Muscle layer of colon (tissue), 2 donors: ENCODE measurements at regions not wholly inside any gene's neighbourhood (a gene's known extent, or its start where the extent isn't known, plus 50 kb on each side); places are given as distances from the start of the nearest gene placed in this dataset.
"Not testable (repeated sequence)": the region's sequence is repeated elsewhere in the genome, so short reads cannot be mapped to it uniquely, and the experiment has no call there.

Source experiments
- H3K27ac ChIP-seq: one replicate; pipeline ENCODE4 v1.7.0; 2013; ENCODE audit warnings: low read depth, mild to moderate bottlenecking, low read length, moderate library complexity
- H3K27me3 ChIP-seq, 2 donors: one replicate each; pipeline ENCODE4 v1.7.0; 2013; ENCODE audit warnings: low read length in 2 of 2, mild to moderate bottlenecking in 2 of 2; ENCODE audit not compliant: insufficient read depth in 2 of 2, control insufficient read depth in 1 of 2
- H3K36me3 ChIP-seq: one replicate; pipeline ENCODE4 v1.7.0; 2013; ENCODE audit warnings: mild to moderate bottlenecking, low read length; ENCODE audit not compliant: insufficient read depth
- H3K4me1 ChIP-seq: one replicate; pipeline ENCODE4 v1.7.0; 2013; ENCODE audit warnings: mild to moderate bottlenecking, low read length; ENCODE audit not compliant: insufficient read depth
- H3K4me3 ChIP-seq, 2 donors: one replicate each; pipeline ENCODE4 v1.7.0; 2013; ENCODE audit warnings: low read length in 2 of 2, low read depth in 1 of 2, mild to moderate bottlenecking in 1 of 2, moderate library complexity in 1 of 2
- H3K9ac ChIP-seq: one replicate; pipeline ENCODE4 v1.7.0; 2013; ENCODE audit warnings: low read length
- H3K9me3 ChIP-seq: one replicate; pipeline ENCODE4 v1.7.0; 2013; ENCODE audit warnings: mild to moderate bottlenecking, low read length
- donor health status: abdominal sarcoma.
- donor health status: Adenocarcinoma of cecum.

DNA sequence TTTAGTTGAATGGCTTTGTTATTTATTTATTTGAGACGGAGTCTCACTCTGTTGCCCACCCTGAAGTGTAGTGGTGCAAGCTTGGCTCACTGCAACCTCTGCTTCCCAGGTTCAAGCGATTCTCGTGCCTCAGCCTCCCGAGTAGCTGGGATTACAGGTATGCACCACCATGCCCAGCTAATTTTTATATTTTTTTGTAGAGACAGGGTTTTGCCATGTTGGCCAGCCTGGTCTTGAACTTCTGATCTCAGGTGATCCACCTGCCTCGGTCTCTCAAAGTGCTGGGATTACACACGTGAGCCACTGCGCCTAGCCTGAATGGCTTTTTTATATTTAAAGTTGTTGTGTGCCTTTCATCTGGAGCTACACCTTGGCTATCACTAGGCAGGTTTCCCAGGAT lies 250.0 kb downstream of the GOLGA6L6 start:
- H3K9me3 ChIP-seq, result not testable (repeated sequence)

DNA sequence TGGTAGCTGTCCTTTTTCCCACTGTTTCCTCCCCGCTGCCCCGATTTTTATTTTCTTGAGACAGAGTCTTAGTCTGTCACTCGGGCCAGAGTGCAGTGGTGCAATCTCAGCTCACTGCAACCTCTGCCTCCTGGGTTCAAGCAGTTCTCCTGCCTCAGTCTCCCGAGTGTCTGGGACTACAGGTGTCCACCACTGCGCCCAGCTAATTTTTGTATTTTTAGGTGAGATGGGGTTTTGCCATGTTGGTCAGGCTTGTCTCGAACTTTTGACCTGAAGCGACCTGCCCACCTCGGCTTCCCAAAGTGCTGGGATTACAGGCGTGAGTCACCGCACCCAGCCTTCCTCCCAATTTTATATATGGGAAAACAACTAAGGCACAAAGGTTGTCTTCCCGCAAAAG lies 251.0 kb downstream of the GOLGA6L6 start:
- not testable (repeated sequence) for H3K9me3 ChIP-seq, H3K27ac ChIP-seq, H3K27me3 ChIP-seq, H3K9ac ChIP-seq, H3K4me1 ChIP-seq, H3K4me3 ChIP-seq, H3K36me3 ChIP-seq

More for the DNA sequence above, 250.0 kb downstream of the GOLGA6L6 start:
- not testable (repeated sequence) for H3K9ac ChIP-seq, H3K4me3 ChIP-seq, H3K27ac ChIP-seq, H3K27me3 ChIP-seq, H3K36me3 ChIP-seq, H3K4me1 ChIP-seq

DNA sequence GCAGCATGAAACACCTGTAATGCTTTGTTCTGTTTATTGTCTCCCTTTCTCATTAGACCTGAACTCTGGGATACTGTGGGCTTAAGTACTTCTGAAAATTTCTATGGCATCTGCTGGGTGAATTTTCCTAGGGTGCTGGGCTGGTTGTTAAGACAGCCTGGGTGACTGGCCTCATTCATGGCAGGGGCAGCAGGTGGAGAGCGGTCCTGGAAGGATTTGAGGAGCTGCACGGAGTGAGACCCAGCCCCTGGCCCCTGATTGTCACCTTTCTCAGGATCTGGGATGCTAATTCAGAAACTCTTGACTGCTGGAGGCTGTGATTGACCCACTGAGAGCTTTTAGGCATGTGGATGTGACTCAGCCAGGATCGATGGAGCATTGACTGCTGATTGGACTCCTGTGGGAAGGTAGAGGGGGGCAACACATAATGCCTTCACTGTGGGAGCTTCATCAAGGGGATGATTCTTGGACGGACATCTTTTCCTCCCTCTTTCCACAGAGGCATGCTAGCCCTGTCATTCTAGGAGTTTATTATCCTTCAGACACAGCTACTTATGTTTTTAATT lies 252.0 kb downstream of the GOLGA6L6 start:
- H3K9me3 ChIP-seq, H3K27ac ChIP-seq, H3K4me3 ChIP-seq, H3K36me3 ChIP-seq, H3K9ac ChIP-seq, H3K4me1 ChIP-seq, H3K27me3 ChIP-seq: not testable (repeated sequence)

DNA sequence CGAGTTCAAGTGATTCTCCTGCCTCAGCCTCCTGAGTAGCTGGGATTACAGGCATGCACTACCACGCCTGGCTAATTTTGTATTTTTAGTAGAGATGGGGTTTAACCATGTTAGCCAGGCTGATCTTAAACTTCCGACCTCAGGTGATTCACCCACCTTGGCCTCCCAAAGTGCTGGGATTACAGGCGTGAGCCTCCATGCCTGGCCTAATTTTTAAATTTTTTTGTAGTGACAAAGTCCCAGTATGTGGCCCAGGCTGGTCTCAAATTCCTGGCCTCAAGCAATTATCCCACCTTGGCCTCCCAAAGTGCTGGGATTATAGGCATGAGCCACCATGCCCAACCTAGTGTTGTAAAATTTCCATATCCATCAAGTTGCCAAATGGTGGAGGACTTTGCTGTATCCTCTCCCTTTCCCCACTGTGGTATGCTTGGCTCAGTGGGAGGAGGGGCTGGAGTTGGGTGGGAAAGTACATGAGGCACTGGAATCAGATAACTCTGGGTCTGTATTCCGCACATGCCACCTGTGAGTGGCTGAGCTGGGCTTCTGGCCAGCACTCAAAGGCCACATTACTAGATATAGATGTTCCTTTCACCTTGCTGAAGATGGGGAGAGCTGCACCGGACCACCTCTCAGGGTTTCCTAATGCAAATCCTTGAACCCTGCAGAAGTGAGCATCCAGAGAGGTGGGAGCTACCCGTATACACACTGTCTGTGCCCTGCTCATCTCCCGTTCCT lies 252.6 kb downstream of the GOLGA6L6 start:
- not testable (repeated sequence) for H3K4me1 ChIP-seq, H3K4me3 ChIP-seq, H3K27ac ChIP-seq, H3K9me3 ChIP-seq, H3K9ac ChIP-seq, H3K27me3 ChIP-seq, H3K36me3 ChIP-seq

DNA sequence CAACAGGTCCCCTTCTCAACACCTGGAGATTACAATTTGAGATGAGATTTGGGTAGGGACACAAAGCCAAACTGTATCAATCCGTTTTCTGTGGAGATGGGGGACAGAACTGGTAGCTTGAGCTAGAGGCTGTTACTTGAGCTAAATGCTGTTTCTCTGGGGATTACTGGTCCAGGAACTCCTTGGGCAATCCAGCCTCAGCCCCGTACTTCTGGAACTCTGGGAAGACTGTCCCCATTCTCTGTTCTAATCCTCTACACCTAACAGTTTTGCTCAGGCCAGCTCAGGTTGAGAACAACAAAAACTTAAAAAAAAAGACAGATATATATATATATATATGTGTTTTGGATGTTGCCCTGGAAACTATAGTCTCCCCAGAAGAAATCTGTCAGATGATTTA lies 255.0 kb downstream of the GOLGA6L6 start:
- not testable (repeated sequence) for H3K9me3 ChIP-seq, H3K36me3 ChIP-seq

DNA sequence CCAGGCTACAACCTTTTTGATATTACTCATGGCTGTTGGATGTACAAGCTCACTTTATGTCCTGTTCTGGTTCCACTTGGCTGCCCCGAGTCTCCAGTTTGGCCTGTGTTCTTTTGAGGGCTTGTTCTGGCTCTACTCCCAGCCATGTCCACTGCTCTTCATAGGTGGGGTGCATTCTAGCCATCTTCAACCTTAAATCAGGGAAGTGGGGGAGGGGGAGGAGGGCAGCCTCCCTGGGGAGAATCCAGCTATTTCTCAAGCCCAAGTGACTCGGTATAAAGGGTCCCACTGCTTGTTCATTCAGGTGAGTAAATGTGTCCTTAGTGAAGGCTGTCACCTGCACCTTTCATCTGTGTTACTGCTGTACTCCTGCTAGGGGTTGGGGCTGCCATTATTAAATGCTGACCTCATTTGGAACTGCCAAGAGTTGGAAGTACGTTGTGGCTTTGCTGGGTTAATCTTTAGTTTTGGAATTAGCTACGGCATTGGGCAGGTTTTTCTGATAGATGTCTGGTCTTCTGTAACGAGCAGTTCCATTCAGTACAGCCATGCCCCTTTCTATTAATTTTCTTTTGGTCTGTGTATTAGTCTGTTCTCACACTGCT lies 255.8 kb downstream of the GOLGA6L6 start:
- H3K27ac ChIP-seq, H3K4me1 ChIP-seq, H3K27me3 ChIP-seq, H3K9ac ChIP-seq, H3K4me3 ChIP-seq, H3K9me3 ChIP-seq, H3K36me3 ChIP-seq: not testable (repeated sequence)

More for the DNA sequence above, 255.0 kb downstream of the GOLGA6L6 start:
- not testable (repeated sequence) for H3K4me3 ChIP-seq, H3K9ac ChIP-seq, H3K27ac ChIP-seq, H3K27me3 ChIP-seq, H3K4me1 ChIP-seq

DNA sequence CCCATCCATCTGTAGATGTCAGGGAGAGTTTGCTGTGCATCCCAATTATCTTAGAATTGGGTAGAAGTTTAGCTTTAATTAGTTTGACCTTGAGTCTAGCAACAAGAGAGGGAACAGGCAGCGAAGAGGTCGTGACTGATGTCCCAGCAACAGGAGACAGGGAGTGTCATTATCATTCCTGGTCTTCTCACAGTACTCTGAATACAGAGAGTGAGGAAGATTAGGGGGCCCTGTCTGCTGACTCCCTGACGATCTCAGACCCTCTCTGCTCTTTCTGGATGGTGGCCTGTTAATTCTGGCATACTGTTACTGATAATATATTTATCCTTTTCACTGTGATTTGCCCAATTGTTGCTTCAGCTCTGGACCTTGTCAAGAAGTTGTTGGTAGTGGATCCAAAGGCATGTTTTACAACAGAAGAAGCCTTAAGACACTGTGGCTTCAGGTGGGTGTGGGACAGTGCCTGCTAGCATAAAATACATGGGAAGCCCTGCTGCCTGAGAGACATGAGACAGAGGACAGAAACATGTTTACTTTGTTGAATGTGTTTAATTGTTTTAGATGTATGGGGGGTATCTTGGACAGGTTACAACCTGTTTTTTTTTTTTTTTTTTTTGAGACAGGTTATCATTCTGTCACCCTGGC lies 256.6 kb downstream of the GOLGA6L6 start:
- not testable (repeated sequence) for H3K27me3 ChIP-seq, H3K4me1 ChIP-seq, H3K27ac ChIP-seq, H3K36me3 ChIP-seq, H3K4me3 ChIP-seq, H3K9ac ChIP-seq, H3K9me3 ChIP-seq

DNA sequence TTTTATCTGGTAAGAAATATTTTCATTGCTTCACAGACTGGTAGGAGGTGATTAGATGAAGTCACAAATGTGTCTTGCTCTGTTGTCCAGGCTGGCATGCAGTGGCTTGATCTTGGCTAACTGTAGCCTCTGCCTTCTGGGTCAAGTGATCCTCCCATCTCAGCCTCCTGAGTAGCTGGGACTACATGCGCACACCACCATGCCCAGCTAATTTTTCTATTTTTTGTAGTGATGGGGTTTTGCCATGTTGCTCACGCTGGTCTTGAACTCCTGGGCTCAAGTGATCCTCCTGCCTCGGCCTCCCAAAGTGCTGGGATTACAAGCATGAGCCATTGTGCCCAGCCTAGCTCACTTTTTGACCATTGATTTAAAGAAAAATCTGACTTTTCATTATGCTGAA lies 257.9 kb downstream of the GOLGA6L6 start:
- H3K27me3 ChIP-seq, H3K4me3 ChIP-seq, H3K9ac ChIP-seq, H3K9me3 ChIP-seq, H3K36me3 ChIP-seq, H3K4me1 ChIP-seq, H3K27ac ChIP-seq: not testable (repeated sequence)

DNA sequence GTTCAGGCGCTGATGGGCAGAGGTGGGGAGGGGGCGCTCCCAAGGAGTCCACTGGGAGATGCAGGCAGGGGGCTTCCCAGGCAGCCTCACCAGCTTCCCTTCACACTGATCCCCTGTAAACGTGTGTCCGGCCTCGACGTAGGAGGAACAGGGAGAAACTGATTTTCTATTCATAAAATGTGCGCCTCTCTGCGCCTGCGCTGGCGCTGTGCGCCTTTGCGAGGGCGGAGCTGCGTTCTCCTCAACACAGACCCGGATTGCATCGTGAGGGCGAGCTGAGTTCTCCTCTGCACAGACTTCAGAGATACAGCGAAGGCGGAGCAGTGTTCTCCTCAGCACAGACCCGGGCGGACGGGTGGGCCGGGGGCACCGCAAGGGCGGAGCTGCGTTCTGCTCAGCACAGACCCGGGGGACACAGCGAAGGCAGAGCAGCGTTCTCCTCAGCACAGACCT lies 259.1 kb downstream of the GOLGA6L6 start:
- H3K27ac ChIP-seq, H3K4me3 ChIP-seq, H3K9me3 ChIP-seq, H3K4me1 ChIP-seq, H3K27me3 ChIP-seq, H3K36me3 ChIP-seq, H3K9ac ChIP-seq: not testable (repeated sequence)

DNA sequence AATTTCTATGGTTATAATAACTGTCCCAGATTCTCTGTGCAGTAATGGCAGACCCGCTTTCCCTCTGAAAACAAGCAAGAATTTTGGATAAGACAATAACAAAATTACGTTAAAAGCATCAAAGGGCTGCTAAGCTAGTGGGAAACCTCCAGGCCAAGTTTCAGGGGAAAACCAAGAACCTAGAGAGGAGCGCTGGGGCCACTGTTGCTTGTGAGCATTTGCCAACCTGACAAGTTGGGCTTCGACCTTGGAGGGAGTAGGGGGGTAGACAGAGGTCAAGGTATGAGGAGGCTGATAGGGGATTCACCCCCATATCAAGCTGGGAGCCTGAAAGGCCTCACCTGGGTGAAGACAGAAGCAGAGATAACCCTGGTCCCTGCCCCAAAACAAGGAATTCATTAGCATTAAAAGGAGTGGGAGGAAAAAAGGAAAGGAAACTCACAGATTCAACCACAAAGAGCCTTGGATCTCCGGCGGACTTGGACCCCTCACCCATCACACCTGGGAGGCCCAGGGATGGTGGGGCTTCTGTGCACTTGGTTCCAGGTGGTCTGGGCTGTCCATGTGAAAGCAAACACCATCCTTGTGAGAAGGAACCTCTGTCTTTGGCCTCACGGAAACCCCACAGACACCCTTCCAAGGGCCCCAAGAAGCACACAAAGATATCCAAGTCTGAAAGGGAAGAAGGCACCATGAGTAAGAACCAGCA lies 259.9 kb downstream of the GOLGA6L6 start:
- H3K4me1 ChIP-seq, H3K9ac ChIP-seq, H3K4me3 ChIP-seq, H3K27ac ChIP-seq, H3K36me3 ChIP-seq, H3K9me3 ChIP-seq, H3K27me3 ChIP-seq: not testable (repeated sequence)

DNA sequence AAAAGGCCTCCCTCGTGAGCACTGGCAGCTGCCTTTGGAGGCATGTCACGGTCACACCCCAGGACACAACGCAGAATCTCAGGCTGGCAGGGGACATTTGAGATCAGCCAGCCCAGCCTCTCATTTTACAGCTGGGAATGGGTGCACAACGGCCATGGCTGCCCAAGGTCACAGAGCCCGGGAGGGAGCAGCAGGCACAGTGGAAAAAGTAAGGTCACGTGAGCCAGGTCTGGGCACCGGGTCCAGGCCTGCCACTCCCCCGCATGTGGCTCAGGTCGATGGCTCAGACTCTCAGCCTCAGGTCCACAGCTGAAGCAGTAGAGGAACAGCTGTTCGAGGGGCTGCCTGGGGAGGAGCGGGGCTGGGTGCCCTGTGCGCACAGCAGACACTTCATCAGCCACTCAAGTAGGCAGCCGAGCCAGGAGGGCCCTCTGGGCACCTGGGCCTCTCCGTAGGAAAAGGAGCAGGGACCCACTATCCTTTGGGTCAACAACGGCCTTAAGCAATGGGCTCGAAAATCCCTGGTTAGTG lies 260.6 kb downstream of the GOLGA6L6 start:
- H3K4me1 ChIP-seq, result no peaks in the 10 kb centered on the region
- H3K27me3 ChIP-seq, result peaks cover 0 to 5% of the 10 kb centered on the region in 2 donors
- H3K9ac ChIP-seq, result no peak overlapping the region
- no peak overlapping the region for H3K27ac ChIP-seq
- no peak overlapping the region for H3K4me3 ChIP-seq
- no peaks in the 10 kb centered on the region for H3K9me3 ChIP-seq
- H3K36me3 ChIP-seq, result no peaks in the 10 kb centered on the region
